OCI-LY7 (cell line): ENCODE measurements at regions not wholly inside any gene's neighbourhood (a gene's known extent, or its start where the extent isn't known, plus 50 kb on each side); places are given as distances from the start of the nearest gene placed in this dataset.

ENCODE experiments used
- BruUV-seq: library from RNA; stranded (reverse); fragments of 400-500 nt; replicated peaks from 2 replicates; lab custom pipeline; 2021; lab: Mats Ljungman, UMichigan
- CTCF ChIA-PET: fragments of 300-600 bp; sonication (Branson Sonifier 250); formaldehyde crosslinking; loops from one replicate; lab custom pipeline; 2022; ENCODE audit warnings: antibody characterized with exemption; ENCODE audit not compliant: unreplicated experiment; lab: Charles Lee
- POLR2A ChIA-PET: fragments of 300-600 bp; sonication (Branson Sonifier 250); formaldehyde crosslinking; loops from one replicate; lab custom pipeline; 2022; ENCODE audit warnings: antibody characterized with exemption; lab: Charles Lee
- DNase-seq: peaks from one replicate; pipeline ENCODE4 v3.0.0-alpha.2; 2015; ENCODE audit warnings: low spot score
- H2AFZ ChIP-seq: fragments of 200-600 bp; sonication (generic), shearing (Covaris generic); 2 replicates; pipeline ENCODE4 v1.6.1; 2014; ENCODE audit warnings: mild to moderate bottlenecking, antibody characterized with exemption, low read length, moderate library complexity
- H3K27ac ChIP-seq: fragments of 200-600 bp; sonication (generic); 2 replicates; pipeline ENCODE4 v1.5.1; 2014; ENCODE audit warnings: mixed run types, low read depth, mild to moderate bottlenecking, moderate library complexity, low read length, inconsistent platforms; ENCODE audit not compliant: poor library complexity, severe bottlenecking
- H3K36me3 ChIP-seq: fragments of 200-600 bp; sonication (generic); 2 replicates; pipeline ENCODE4 v1.6.1; 2014; ENCODE audit warnings: mild to moderate bottlenecking, antibody characterized with exemption, low read length, moderate library complexity, mixed read lengths; ENCODE audit not compliant: insufficient read depth
- H3K4me1 ChIP-seq: fragments of 200-600 bp; sonication (generic); 2 replicates; pipeline ENCODE4 v1.5.1; 2014; ENCODE audit warnings: mild to moderate bottlenecking, low read length; ENCODE audit not compliant: insufficient read depth, poor library complexity, severe bottlenecking
- H3K4me2 ChIP-seq: fragments of 200-600 bp; sonication (generic); 2 replicates; pipeline ENCODE4 v1.6.1; 2014; ENCODE audit warnings: mild to moderate bottlenecking, low read length
- H3K4me3 ChIP-seq: fragments of 200-600 bp; sonication (generic); 2 replicates; pipeline ENCODE4 v1.5.1; 2014; ENCODE audit warnings: mild to moderate bottlenecking, low read depth, low read length; ENCODE audit not compliant: poor library complexity, severe bottlenecking
- H3K79me2 ChIP-seq: fragments of 200-600 bp; sonication (generic); 2 replicates; pipeline ENCODE4 v1.6.1; 2016; ENCODE audit warnings: low read depth, mild to moderate bottlenecking, low read length, moderate library complexity, mixed read lengths; ENCODE audit not compliant: insufficient read depth
- H3K9me2 ChIP-seq: fragments of 200-600 bp; sonication (generic); 2 replicates; pipeline ENCODE4 v1.6.1; 2016; ENCODE audit warnings: mild to moderate bottlenecking, low read length, mixed read lengths; ENCODE audit not compliant: insufficient read depth
- H3K9me3 ChIP-seq: fragments of 200-600 bp; sonication (generic); 2 replicates; pipeline ENCODE4 v1.6.1; 2014; ENCODE audit warnings: mild to moderate bottlenecking, mixed run types, low read length, mixed read lengths
- H4K20me1 ChIP-seq: fragments of 200-600 bp; sonication (generic); 2 replicates; pipeline ENCODE4 v1.6.1; 2014; ENCODE audit warnings: mild to moderate bottlenecking, antibody characterized with exemption, low read length, moderate library complexity, mixed read lengths; ENCODE audit not compliant: insufficient read depth
- CTCF ChIP-seq: fragments of 200-600 bp; sonication (generic); conservative IDR thresholded peaks from 2 replicates; pipeline ENCODE4 v1.5.1; 2014; ENCODE audit warnings: mild to moderate bottlenecking, antibody characterized with exemption, low read length, moderate library complexity, mixed read lengths
- EZH2phosphoT487 ChIP-seq: fragments of 200-600 bp; sonication (generic); IDR thresholded peaks from 2 replicates; pipeline ENCODE4 v1.6.1; 2018; ENCODE audit warnings: low read depth, borderline replicate concordance, mild to moderate bottlenecking, mixed run types, antibody characterized with exemption, low read length, moderate library complexity, mixed read lengths
- intact Hi-C: fragments of 100-400 bp; cut with micrococcal nuclease; formaldehyde crosslinking; loops from one replicate; pipeline ENCODE4 v1.10.0; 2022; ENCODE audit not compliant: unreplicated experiment

DNA sequence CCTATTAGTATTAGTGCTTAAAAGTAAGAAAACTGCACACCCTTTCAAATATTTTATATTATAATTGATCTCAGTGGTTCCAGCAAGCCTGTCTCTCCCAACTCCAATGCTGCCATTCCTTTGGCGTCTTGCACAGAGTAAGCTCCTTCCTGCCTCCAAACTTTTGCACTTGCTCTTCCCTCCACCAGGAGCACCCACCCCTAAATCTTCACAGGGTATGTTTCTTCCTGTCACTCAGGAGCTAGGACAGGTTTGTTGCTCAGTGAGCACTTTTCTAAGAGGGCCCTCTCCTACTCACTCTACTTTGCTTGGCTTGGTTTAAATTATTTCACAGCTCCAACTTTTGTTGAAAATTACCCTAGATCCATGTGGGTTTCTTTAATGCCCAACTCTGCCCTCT is 189.1 kb upstream of the ADRA1B start:
- Histone ChIP-seq H2AFZ (no peak overlapping the region), H4K20me1 (no peaks in the 10 kb centered on the region), H3K4me1 (no peaks in the 10 kb centered on the region), H3K36me3 (no peaks in the 10 kb centered on the region), H3K4me2 (no peak overlapping the region), H3K9me3 (no peaks in the 10 kb centered on the region), H3K27ac (no peak overlapping the region), H3K79me2 (no peaks in the 10 kb centered on the region), H3K4me3 (no peak overlapping the region), H3K9me2 (no peaks in the 10 kb centered on the region)
- no TSS peak for BruUV-seq
- CTCF ChIA-PET = no interaction called here
- intact Hi-C loops = no loop called here
- no peak for DNase-seq
- POLR2A ChIA-PET = interaction anchor here (1.4 kb wide), 1 partner anchor 29 kb away, joined by 7 read pairs; no protein-coding TSS in a partner anchor
- TF ChIP-seq CTCF (no peak), EZH2phosphoT487 (no peak)

GRCh38 chr5:159730285-159730684 is 186.0 kb upstream of the ADRA1B start:
- Histone ChIP-seq H3K9me2 (no peaks in the 10 kb centered on the region), H3K36me3 (no peaks in the 10 kb centered on the region), H3K4me2 (no peak overlapping the region), H3K4me1 (no peaks in the 10 kb centered on the region), H3K79me2 (no peaks in the 10 kb centered on the region), H3K4me3 (no peak overlapping the region), H3K9me3 (no peaks in the 10 kb centered on the region), H2AFZ (no peak overlapping the region), H4K20me1 (no peaks in the 10 kb centered on the region), H3K27ac (no peak overlapping the region)
- CTCF ChIA-PET = no interaction called here
- POLR2A ChIA-PET = no interaction called here
- TF ChIP-seq CTCF (no peak), EZH2phosphoT487 (no peak)
- intact Hi-C loops = no loop called here
- no peak for DNase-seq
- no TSS peak for BruUV-seq

DNA sequence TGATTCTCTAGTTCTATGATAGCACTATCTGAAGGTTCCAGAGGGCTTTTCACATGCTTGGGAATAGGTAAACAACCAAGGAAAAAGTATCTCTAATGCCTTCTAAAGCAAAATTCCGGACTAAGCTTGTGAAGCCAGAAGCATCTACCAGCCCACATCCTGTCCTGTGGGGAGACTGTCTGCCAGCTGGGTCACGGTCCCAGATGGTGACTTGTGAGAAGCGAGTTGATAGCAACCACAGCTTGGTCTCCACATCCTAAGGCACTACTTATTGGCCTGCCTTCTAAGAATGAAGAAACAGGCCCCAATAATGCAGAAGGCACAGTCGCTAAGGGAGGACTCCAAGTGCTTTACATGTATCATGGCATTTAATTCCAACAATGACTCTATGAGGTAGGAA is 184.1 kb upstream of the ADRA1B start:
- no peak for DNase-seq
- no peaks in the 10 kb centered on the region for H3K36me3 ChIP-seq
- H3K79me2 ChIP-seq = no peaks in the 10 kb centered on the region
- ChIA-PET POLR2A (no interaction called here), CTCF (interaction anchor here (0.6 kb wide), 1 partner anchor 596 kb away, joined by 3 read pairs; no protein-coding TSS in a partner anchor)
- H3K27ac ChIP-seq = no peak overlapping the region
- no TSS peak for BruUV-seq
- H4K20me1 ChIP-seq = no peaks in the 10 kb centered on the region
- TF ChIP-seq CTCF = no peak
- TF ChIP-seq EZH2phosphoT487 = no peak
- H3K4me2 ChIP-seq = no peak overlapping the region
- no peaks in the 10 kb centered on the region for H3K4me1 ChIP-seq
- no peak overlapping the region for H2AFZ ChIP-seq
- no peaks in the 10 kb centered on the region for H3K9me3 ChIP-seq
- intact Hi-C loops = no loop called here
- no peaks in the 10 kb centered on the region for H3K9me2 ChIP-seq
- H3K4me3 ChIP-seq = no peak overlapping the region
